GM19438 (cell line): ENCODE measurements at regions not wholly inside any gene's neighbourhood (a gene's known extent, or its start where the extent isn't known, plus 50 kb on each side); places are given as distances from the start of the nearest gene placed in this dataset.

Experiments
- ATAC-seq: cut with Tn5 transposase; IDR thresholded peaks from one replicate; pipeline ENCODE4 v1.9.1; 2021; ENCODE audit warnings: low read depth; ENCODE audit not compliant: unreplicated experiment

- no peak for ATAC-seq
Measured at GRCh38 chr12:84692071-84692470, 220.5 kb downstream of the SLC6A15 start.

GRCh38 chr12:84691266-84691665 lies 221.3 kb downstream of the SLC6A15 start:
- ATAC-seq: no peak

- ATAC-seq: no peak
Measured at GRCh38 chr12:84689638-84690037, 223.0 kb downstream of the SLC6A15 start.

- no peak for ATAC-seq
Measured at GRCh38 chr12:84685379-84685778, 227.2 kb downstream of the SLC6A15 start.

GRCh38 chr12:84676787-84677186 lies 235.8 kb downstream of the SLC6A15 start:
- ATAC-seq: no peak

- ATAC-seq: no peak
Measured at GRCh38 chr12:84661786-84662185, 250.8 kb downstream of the SLC6A15 start.

GRCh38 chr12:84660139-84660538 lies 252.5 kb downstream of the SLC6A15 start:
- no peak for ATAC-seq

GRCh38 chr12:84658877-84659276 lies 253.7 kb downstream of the SLC6A15 start:
- ATAC-seq: no peak

- ATAC-seq: no peak
Measured at GRCh38 chr12:84656705-84657104, 255.9 kb downstream of the SLC6A15 start.

GRCh38 chr12:84653482-84653881 lies 259.1 kb downstream of the SLC6A15 start:
- ATAC-seq: no peak

- ATAC-seq: no peak
Measured at GRCh38 chr12:84648425-84648824, 264.2 kb downstream of the SLC6A15 start.

- ATAC-seq: no peak
Measured at GRCh38 chr12:84644908-84645307, 267.7 kb downstream of the SLC6A15 start.

- no peak for ATAC-seq
Measured at GRCh38 chr12:84643993-84644392, 268.6 kb downstream of the SLC6A15 start.

GRCh38 chr12:84641940-84642545 lies 270.6 kb downstream of the SLC6A15 start:
- ATAC-seq: no peak

GRCh38 chr12:84638811-84639368 lies 273.7 kb downstream of the SLC6A15 start:
- no peak for ATAC-seq

- no peak for ATAC-seq
Measured at GRCh38 chr12:84637926-84638325, 274.7 kb downstream of the SLC6A15 start.

- ATAC-seq: no peak
Measured at GRCh38 chr12:84636801-84637290, 275.8 kb downstream of the SLC6A15 start.

GRCh38 chr12:84634526-84634925 lies 278.1 kb downstream of the SLC6A15 start:
- no peak for ATAC-seq

- ATAC-seq: no peak
Measured at GRCh38 chr12:84632556-84632955, 280.0 kb downstream of the SLC6A15 start.

- ATAC-seq: no peak
Measured at GRCh38 chr12:84631020-84631419, 281.6 kb downstream of the SLC6A15 start.

- ATAC-seq: no peak
Measured at GRCh38 chr12:84627593-84627992, 285.0 kb downstream of the SLC6A15 start.

- ATAC-seq: no peak
Measured at GRCh38 chr12:84624601-84625000, 288.0 kb downstream of the SLC6A15 start.
